Stimulated activated CD4-positive, alpha-beta T cell treated with anti-CD3 and anti-CD28 coated beads, TNF-alpha, amount 100 ng/mL, for 48 hours (primary cell): ENCODE measurements at regions not wholly inside any gene's neighbourhood (a gene's known extent, or its start where the extent isn't known, plus 50 kb on each side); places are given as distances from the start of the nearest gene placed in this dataset.
"Not testable (repeated sequence)": the region's sequence is repeated elsewhere in the genome, so short reads cannot be mapped to it uniquely, and the experiment has no call there.

Experiments used
- DNase-seq, 3 donors: peaks; one replicate each; pipeline ENCODE4 v3.0.0-alpha.2; 2020; ENCODE audit warnings: low read depth in 3 of 3

- DNase-seq = no peak
These were observed 126.2 kb upstream of the VLDLR start for GRCh38 chr9:2495221-2496005.

GRCh38 chr9:2496169-2496568 is 125.4 kb upstream of the VLDLR start:
- no peak for DNase-seq

GRCh38 chr9:2496934-2497333 is 124.7 kb upstream of the VLDLR start:
- DNase-seq = no peak

- no peak for DNase-seq
These were observed 123.8 kb upstream of the VLDLR start for GRCh38 chr9:2497666-2498400.

- no peak for DNase-seq
These were observed 119.4 kb upstream of the VLDLR start for GRCh38 chr9:2502210-2502609.

GRCh38 chr9:2502760-2503159 is 118.8 kb upstream of the VLDLR start:
- DNase-seq = no peak

- DNase-seq = no peak
These were observed 115.3 kb upstream of the VLDLR start for GRCh38 chr9:2506321-2506720.

GRCh38 chr9:2523591-2523990 is 98.0 kb upstream of the VLDLR start:
- no peak for DNase-seq

- no peak for DNase-seq
These were observed 97.0 kb upstream of the VLDLR start for GRCh38 chr9:2524601-2525000.

GRCh38 chr9:2525147-2525546 is 96.4 kb upstream of the VLDLR start:
- DNase-seq = no peak

- no peak for DNase-seq
These were observed 95.3 kb upstream of the VLDLR start for GRCh38 chr9:2526071-2526828.

- no peak for DNase-seq
These were observed 90.1 kb upstream of the VLDLR start for GRCh38 chr9:2531481-2531880.

GRCh38 chr9:2536511-2536910 is 85.1 kb upstream of the VLDLR start:
- DNase-seq = no peak

GRCh38 chr9:2545881-2546490 is 75.6 kb upstream of the VLDLR start:
- no peak for DNase-seq

GRCh38 chr9:2555899-2556600 is 65.5 kb upstream of the VLDLR start:
- DNase-seq = not testable (repeated sequence)

- no peak for DNase-seq
These were observed 63.9 kb upstream of the VLDLR start for GRCh38 chr9:2557693-2558092.

GRCh38 chr9:2559192-2560152 is 62.1 kb upstream of the VLDLR start:
- DNase-seq = no peak

GRCh38 chr9:2560180-2560579 is 61.4 kb upstream of the VLDLR start:
- no peak for DNase-seq

GRCh38 chr9:2565676-2566340 is 55.8 kb upstream of the VLDLR start:
- DNase-seq = no peak

GRCh38 chr9:2567922-2568321 is 53.7 kb upstream of the VLDLR start:
- DNase-seq = no peak
